Esophagus squamous epithelium (tissue), 5 donors: ENCODE measurements at regions not wholly inside any gene's neighbourhood (a gene's known extent, or its start where the extent isn't known, plus 50 kb on each side); places are given as distances from the start of the nearest gene placed in this dataset.

Experiments used
- DNase-seq: peaks from one replicate; lab custom pipeline; 2025; lab: John Stamatoyannopoulos, UW
- H3K27ac ChIP-seq, 4 donors: fragments of 200-600 bp; sonication (generic); one replicate each; pipeline ENCODE4 v1.5.1; 2016 to 2019; ENCODE audit warnings: mild to moderate bottlenecking in 1 of 4
- H3K27me3 ChIP-seq, 4 donors: fragments of 200-600 bp; sonication (generic); 1 replicate in 3 of 4; 2 replicates in 1 of 4; pipeline versions ENCODE4 v1.5.1 to v1.6.0; 2017 to 2021; ENCODE audit warnings: antibody characterized with exemption in 1 of 4
- H3K36me3 ChIP-seq, 3 donors: fragments of 200-600 bp; sonication (generic); one replicate each; pipeline ENCODE4 v1.5.1; 2016 to 2019
- H3K4me1 ChIP-seq, 3 donors: fragments of 200-600 bp; sonication (generic); one replicate each; pipeline ENCODE4 v1.5.1; 2017 to 2019
- H3K4me3 ChIP-seq, 4 donors: fragments of 200-600 bp; sonication (generic); 1 replicate in 3 of 4; 2 replicates in 1 of 4; pipeline ENCODE4 v1.5.1; 2016 to 2019; ENCODE audit warnings: mild to moderate bottlenecking in 2 of 4, moderate library complexity in 1 of 4
- H3K9me3 ChIP-seq, 3 donors: fragments of 200-600 bp; sonication (generic); one replicate each; pipeline ENCODE4 v1.5.1; 2016 to 2019
- CTCF ChIP-seq, 6 experiments: fragments of 450-650 bp in 4 of 6; fragments of 200-600 bp in 2 of 6; sonication (generic) in 2 of 6; IDR thresholded peaks; one replicate each; pipeline ENCODE4 v1.5.1; 2016 to 2019; ENCODE audit warnings: antibody characterized with exemption in 6 of 6, mild to moderate bottlenecking in 4 of 6, moderate library complexity in 4 of 6
- POLR2A ChIP-seq, 4 donors: fragments of 450-650 bp; IDR thresholded peaks; one replicate each; pipeline ENCODE4 v1.6.1; 2017; ENCODE audit warnings: antibody characterized with exemption in 4 of 4, mild to moderate bottlenecking in 4 of 4, moderate library complexity in 3 of 4
- WGBS, 2 donors: methylation state at CpG; one replicate each; pipeline ENCODE4 v1.1.5; 2018; 5-methylcytosine and 5-hydroxymethylcytosine counted together
- intact Hi-C: fragments of 100-400 bp; cut with DNase I; formaldehyde crosslinking; loops from one replicate; pipeline ENCODE4 v1.15.0; 2022
- donor health status: DM: yes; HTN: yes; CAD: no.

GRCh38 chr6:119521251-119521650 is 171.7 kb upstream of the MAN1A1 start:
- DNase-seq = no peak
- 73 to 88% methylated on average over 1 of the region's 1 CpG for WGBS, 2 donors

GRCh38 chr6:119517428-119517827 is 167.9 kb upstream of the MAN1A1 start:
- H3K36me3 ChIP-seq = no peaks in the 10 kb centered on the region
- H3K27ac ChIP-seq = no peak overlapping the region
- no peaks in the 10 kb centered on the region for H3K9me3 ChIP-seq
- no peak overlapping the region for H3K4me3 ChIP-seq
- no peak for DNase-seq
- TF ChIP-seq POLR2A (IDR thresholded peaks at IDR 0.05) = no peak
- TF ChIP-seq CTCF (IDR thresholded peaks at IDR 0.05) = no peak
- H3K4me1 ChIP-seq = no peaks in the 10 kb centered on the region
- intact Hi-C loops = no loop called here
- no peaks in the 10 kb centered on the region for H3K27me3 ChIP-seq

More at GRCh38 chr6:119521251-119521650, 171.7 kb upstream of the MAN1A1 start:
- Histone ChIP-seq H3K27ac (no peak overlapping the region), H3K9me3 (no peaks in the 10 kb centered on the region), H3K36me3 (no peaks in the 10 kb centered on the region), H3K4me3 (no peak overlapping the region), H3K27me3 (no peaks in the 10 kb centered on the region), H3K4me1 (no peaks in the 10 kb centered on the region)
- intact Hi-C loops = no loop called here
- TF ChIP-seq POLR2A (IDR thresholded peaks at IDR 0.05) (no peak), CTCF (IDR thresholded peaks at IDR 0.05) (no peak)

- Histone ChIP-seq H3K4me1 (no peaks in the 10 kb centered on the region), H3K4me3 (no peak overlapping the region), H3K27ac (no peak overlapping the region), H3K27me3 (no peaks in the 10 kb centered on the region), H3K9me3 (no peaks in the 10 kb centered on the region), H3K36me3 (no peaks in the 10 kb centered on the region)
- intact Hi-C loops = no loop called here
- no peak for TF ChIP-seq POLR2A (IDR thresholded peaks at IDR 0.05)
- TF ChIP-seq CTCF (IDR thresholded peaks at IDR 0.05) = no peak
- 77 to 88% methylated on average over 2 of the region's 2 CpGs for WGBS, 2 donors
- DNase-seq = no peak
Measured at GRCh38 chr6:119514345-119514744, 164.8 kb upstream of the MAN1A1 start.

- 38 to 52% methylated on average over 3 of the region's 3 CpGs for whole genome bisulfite sequencing, 2 donors
- Histone ChIP-seq H3K9me3 (no peaks in the 10 kb centered on the region), H3K36me3 (no peaks in the 10 kb centered on the region), H3K4me1 (no peaks in the 10 kb centered on the region), H3K27me3 (no peaks in the 10 kb centered on the region), H3K27ac (no peak overlapping the region), H3K4me3 (no peak overlapping the region)
- no peak for DNase-seq
- TF ChIP-seq POLR2A (IDR thresholded peaks at IDR 0.05) (no peak), CTCF (IDR thresholded peaks at IDR 0.05) (no peak)
- intact Hi-C loops = no loop called here
Measured at GRCh38 chr6:119511024-119511423, 161.5 kb upstream of the MAN1A1 start.

- TF ChIP-seq POLR2A (IDR thresholded peaks at IDR 0.05) = no peak
- TF ChIP-seq CTCF (IDR thresholded peaks at IDR 0.05) = no peak
- 95% methylated on average over 2 of the region's 2 CpGs for WGBS, 2 donors
- no peak for DNase-seq
- Histone ChIP-seq H3K4me1 (no peaks in the 10 kb centered on the region), H3K4me3 (no peak overlapping the region), H3K36me3 (no peaks in the 10 kb centered on the region), H3K27me3 (no peaks in the 10 kb centered on the region), H3K9me3 (no peaks in the 10 kb centered on the region), H3K27ac (no peak overlapping the region)
- intact Hi-C loops = no loop called here
Measured at GRCh38 chr6:119510246-119510645, 160.7 kb upstream of the MAN1A1 start.
